Panc1 (cell line): ENCODE measurements at regions not wholly inside any gene's neighbourhood (a gene's known extent, or its start where the extent isn't known, plus 50 kb on each side); places are given as distances from the start of the nearest gene placed in this dataset.

Experiments used
- ATAC-seq: fragments of 200-7000 bp; cut with Tn5 transposase; 2 replicates; pipeline ENCODE4 v1.9.1; 2020; ENCODE audit warnings: mild to moderate bottlenecking, moderate library complexity
- BruUV-seq: library from RNA; stranded (reverse); fragments of 400-500 nt; replicated peaks from 2 replicates; lab custom pipeline; 2021; lab: Mats Ljungman, UMichigan
- CTCF ChIA-PET: fragments of 300-600 bp; sonication (Branson Sonifier 250); formaldehyde crosslinking; loops from one replicate; lab custom pipeline; 2022; ENCODE audit warnings: antibody characterized with exemption; lab: Charles Lee
- POLR2A ChIA-PET: fragments of 300-600 bp; sonication (Branson Sonifier 250); formaldehyde crosslinking; loops from one replicate; lab custom pipeline; 2022; ENCODE audit warnings: antibody characterized with exemption; lab: Charles Lee
- DNase-seq: peaks from one replicate; pipeline ENCODE4 v3.0.0-alpha.2; 2010; ENCODE audit warnings: low read depth, low spot score
- H3K27ac ChIP-seq: 2 replicates; pipeline ENCODE4 v1.5.1; 2011; ENCODE audit warnings: mild to moderate bottlenecking, low read length, inconsistent platforms
- H3K27me3 ChIP-seq: fragments of 200-500 bp; sonication (Bioruptor generic); 2 replicates; pipeline ENCODE4 v1.6.0; 2014; ENCODE audit warnings: low read length, inconsistent platforms; ENCODE audit not compliant: control insufficient read depth, insufficient read depth
- H3K36me3 ChIP-seq: fragments of 200-500 bp; sonication (Bioruptor generic); 2 replicates; pipeline ENCODE4 v1.5.1; 2014; ENCODE audit warnings: inconsistent platforms, mild to moderate bottlenecking, low read length, moderate library complexity; ENCODE audit not compliant: control insufficient read depth, insufficient read depth
- H3K4me1 ChIP-seq: 2 replicates; pipeline ENCODE4 v1.5.1; 2011; ENCODE audit warnings: inconsistent platforms, mild to moderate bottlenecking, low read length, moderate library complexity; ENCODE audit not compliant: control insufficient read depth, insufficient read depth
- H3K4me3 ChIP-seq, 2 experiments: 2 replicates each; pipeline ENCODE4 v1.5.1; 2011 to 2012; ENCODE audit warnings: low read depth in 2 of 2, low read length in 2 of 2, mild to moderate bottlenecking in 2 of 2, inconsistent platforms in 1 of 2, moderate library complexity in 1 of 2
- H3K9me3 ChIP-seq: fragments of 200-500 bp; sonication (Bioruptor generic); 2 replicates; pipeline ENCODE4 v1.5.1; 2014; ENCODE audit warnings: low read depth, mild to moderate bottlenecking, inconsistent platforms, low read length, moderate library complexity; ENCODE audit not compliant: control insufficient read depth, insufficient read depth
- POLR2AphosphoS5 ChIP-seq: IDR thresholded peaks from 2 replicates; pipeline ENCODE4 v1.6.1; 2012; ENCODE audit warnings: mild to moderate bottlenecking, low read depth, low read length, moderate library complexity
- SIN3A ChIP-seq: IDR thresholded peaks from 2 replicates; pipeline ENCODE4 v1.6.1; 2012; ENCODE audit warnings: low read depth, mild to moderate bottlenecking, low read length, moderate library complexity, borderline replicate concordance; ENCODE audit not compliant: insufficient read depth
- TCF7L2 ChIP-seq: IDR thresholded peaks from 2 replicates; pipeline ENCODE4 v1.6.1; 2011; ENCODE audit warnings: mild to moderate bottlenecking, low read depth, low read length, inconsistent platforms
- in situ Hi-C: cut with HindIII; loops from 2 replicates; pipeline ENCODE4 v1.10.0; 2016; ENCODE audit warnings: low sequenced_read_pairs, low pct_unique_long_range_greater_than_20kb
- intact Hi-C: fragments of 100-400 bp; cut with micrococcal nuclease; formaldehyde crosslinking; loops from one replicate; pipeline ENCODE4 v1.10.0; 2022; ENCODE audit not compliant: unreplicated experiment
- TF ChIP-seq, protein P1 (sequence below), 2 experiments: IDR thresholded peaks; 2 replicates each; pipeline ENCODE4 v1.6.1; 2011 to 2012; ENCODE audit warnings: low read depth in 2 of 2, control low read depth in 1 of 2, low read length in 1 of 2, mild to moderate bottlenecking in 1 of 2, moderate library complexity in 1 of 2; ENCODE audit not compliant: insufficient read depth in 1 of 2
- TF ChIP-seq, protein P2 (sequence below): fragments of 450-650 bp; IDR thresholded peaks from 2 replicates; pipeline ENCODE4 v1.5.1; 2017; ENCODE audit warnings: mild to moderate bottlenecking

DNA sequence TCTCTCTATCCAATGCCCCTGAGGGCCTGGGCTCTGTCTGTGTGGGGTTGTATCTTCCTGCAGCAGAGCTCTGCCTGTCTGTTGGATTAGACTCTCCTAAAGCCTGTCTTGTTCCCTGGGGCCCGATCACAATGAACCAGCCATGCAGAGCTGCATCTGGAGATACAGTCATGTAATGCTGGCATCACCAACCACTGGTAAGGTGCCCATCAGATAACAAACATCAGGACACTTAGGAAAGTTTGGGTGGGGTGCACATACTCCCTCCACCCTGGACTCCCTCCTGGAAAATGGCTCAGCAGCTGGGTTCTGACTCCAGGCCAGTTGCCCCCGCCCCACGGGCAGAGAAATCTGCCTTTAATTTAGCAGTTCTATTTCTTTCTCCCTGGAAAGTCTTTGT is 61.3 kb upstream of the BRD7 start:
- H3K27me3 ChIP-seq, result no peaks in the 10 kb centered on the region; the same call in 1 of the 2 replicates
- ATAC-seq (no peak), DNase-seq (no peak)
- ChIA-PET CTCF (no interaction called here), POLR2A (no interaction called here)
- TF ChIP-seq, protein P1, sequence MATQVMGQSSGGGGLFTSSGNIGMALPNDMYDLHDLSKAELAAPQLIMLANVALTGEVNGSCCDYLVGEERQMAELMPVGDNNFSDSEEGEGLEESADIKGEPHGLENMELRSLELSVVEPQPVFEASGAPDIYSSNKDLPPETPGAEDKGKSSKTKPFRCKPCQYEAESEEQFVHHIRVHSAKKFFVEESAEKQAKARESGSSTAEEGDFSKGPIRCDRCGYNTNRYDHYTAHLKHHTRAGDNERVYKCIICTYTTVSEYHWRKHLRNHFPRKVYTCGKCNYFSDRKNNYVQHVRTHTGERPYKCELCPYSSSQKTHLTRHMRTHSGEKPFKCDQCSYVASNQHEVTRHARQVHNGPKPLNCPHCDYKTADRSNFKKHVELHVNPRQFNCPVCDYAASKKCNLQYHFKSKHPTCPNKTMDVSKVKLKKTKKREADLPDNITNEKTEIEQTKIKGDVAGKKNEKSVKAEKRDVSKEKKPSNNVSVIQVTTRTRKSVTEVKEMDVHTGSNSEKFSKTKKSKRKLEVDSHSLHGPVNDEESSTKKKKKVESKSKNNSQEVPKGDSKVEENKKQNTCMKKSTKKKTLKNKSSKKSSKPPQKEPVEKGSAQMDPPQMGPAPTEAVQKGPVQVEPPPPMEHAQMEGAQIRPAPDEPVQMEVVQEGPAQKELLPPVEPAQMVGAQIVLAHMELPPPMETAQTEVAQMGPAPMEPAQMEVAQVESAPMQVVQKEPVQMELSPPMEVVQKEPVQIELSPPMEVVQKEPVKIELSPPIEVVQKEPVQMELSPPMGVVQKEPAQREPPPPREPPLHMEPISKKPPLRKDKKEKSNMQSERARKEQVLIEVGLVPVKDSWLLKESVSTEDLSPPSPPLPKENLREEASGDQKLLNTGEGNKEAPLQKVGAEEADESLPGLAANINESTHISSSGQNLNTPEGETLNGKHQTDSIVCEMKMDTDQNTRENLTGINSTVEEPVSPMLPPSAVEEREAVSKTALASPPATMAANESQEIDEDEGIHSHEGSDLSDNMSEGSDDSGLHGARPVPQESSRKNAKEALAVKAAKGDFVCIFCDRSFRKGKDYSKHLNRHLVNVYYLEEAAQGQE (IDR thresholded peaks at IDR 0.05; ENCODE audit: insufficient read depth in 1 of 2, low read depth in 2 of 2, low read length in 1 of 2), result no peak
- TF ChIP-seq POLR2AphosphoS5, result no peak
- no peak for TF ChIP-seq TCF7L2
- TF ChIP-seq, protein P2, sequence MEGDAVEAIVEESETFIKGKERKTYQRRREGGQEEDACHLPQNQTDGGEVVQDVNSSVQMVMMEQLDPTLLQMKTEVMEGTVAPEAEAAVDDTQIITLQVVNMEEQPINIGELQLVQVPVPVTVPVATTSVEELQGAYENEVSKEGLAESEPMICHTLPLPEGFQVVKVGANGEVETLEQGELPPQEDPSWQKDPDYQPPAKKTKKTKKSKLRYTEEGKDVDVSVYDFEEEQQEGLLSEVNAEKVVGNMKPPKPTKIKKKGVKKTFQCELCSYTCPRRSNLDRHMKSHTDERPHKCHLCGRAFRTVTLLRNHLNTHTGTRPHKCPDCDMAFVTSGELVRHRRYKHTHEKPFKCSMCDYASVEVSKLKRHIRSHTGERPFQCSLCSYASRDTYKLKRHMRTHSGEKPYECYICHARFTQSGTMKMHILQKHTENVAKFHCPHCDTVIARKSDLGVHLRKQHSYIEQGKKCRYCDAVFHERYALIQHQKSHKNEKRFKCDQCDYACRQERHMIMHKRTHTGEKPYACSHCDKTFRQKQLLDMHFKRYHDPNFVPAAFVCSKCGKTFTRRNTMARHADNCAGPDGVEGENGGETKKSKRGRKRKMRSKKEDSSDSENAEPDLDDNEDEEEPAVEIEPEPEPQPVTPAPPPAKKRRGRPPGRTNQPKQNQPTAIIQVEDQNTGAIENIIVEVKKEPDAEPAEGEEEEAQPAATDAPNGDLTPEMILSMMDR, result no peak
- TF ChIP-seq SIN3A, result no peak
- H3K4me3 ChIP-seq, result no peak overlapping the region
- H3K4me1 ChIP-seq, result no peaks in the 10 kb centered on the region
- in situ Hi-C loops, result no loop called here
- BruUV-seq, result no TSS peak
- H3K9me3 ChIP-seq, result no peaks in the 10 kb centered on the region
- intact Hi-C loops, result no loop called here
- H3K27ac ChIP-seq, result no peak overlapping the region
- no peaks in the 10 kb centered on the region for H3K36me3 ChIP-seq

DNA sequence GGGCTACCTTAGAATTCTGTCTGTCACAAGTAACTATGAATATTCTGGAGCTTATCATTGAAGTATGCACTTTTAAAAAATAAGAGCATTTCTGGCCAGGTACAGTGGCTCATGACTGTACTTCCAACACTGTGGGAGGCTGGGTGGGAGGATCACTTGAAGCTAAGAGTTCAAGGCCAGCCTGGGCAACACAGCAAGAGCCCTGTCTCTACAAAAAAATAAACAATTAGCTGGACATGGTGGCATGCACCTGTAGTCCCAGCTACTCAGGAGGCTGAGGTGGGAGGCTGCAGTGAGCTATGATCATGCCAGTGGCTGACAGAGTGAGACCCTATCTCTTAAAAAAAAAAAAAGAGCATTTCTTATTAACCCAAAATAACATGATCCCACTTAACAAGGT is 60.0 kb upstream of the BRD7 start:
- TF ChIP-seq POLR2AphosphoS5 (no peak), TCF7L2 (no peak), SIN3A (no peak)
- TF ChIP-seq, protein P2, result no peak
- TF ChIP-seq, protein P1 (IDR thresholded peaks at IDR 0.05; ENCODE audit: insufficient read depth in 1 of 2, low read depth in 2 of 2, low read length in 1 of 2), result no peak
- Histone ChIP-seq H3K36me3 (no peaks in the 10 kb centered on the region), H3K27me3 (no peaks in the 10 kb centered on the region), H3K9me3 (no peaks in the 10 kb centered on the region), H3K4me1 (no peaks in the 10 kb centered on the region), H3K4me3 (no peak overlapping the region), H3K27ac (no peak overlapping the region)
- ATAC-seq (no peak), DNase-seq (no peak)
- intact Hi-C loops (no loop called here), in situ Hi-C loops (no loop called here)
- no TSS peak for BruUV-seq
- CTCF ChIA-PET, result no interaction called here
- POLR2A ChIA-PET, result no interaction called here
